CD14-positive monocyte (primary cell): ENCODE measurements at regions not wholly inside any gene's neighbourhood (a gene's known extent, or its start where the extent isn't known, plus 50 kb on each side); places are given as distances from the start of the nearest gene placed in this dataset.

Source experiments
- DNase-seq, 3 donors: peaks; one replicate each; pipeline ENCODE4 v3.0.0-alpha.2; 2011 to 2022
- H2AFZ ChIP-seq: 2 replicates; pipeline ENCODE4 v1.6.0; 2012; ENCODE audit warnings: mild to moderate bottlenecking, low read depth, low read length, inconsistent platforms; ENCODE audit not compliant: insufficient read depth, poor library complexity, severe bottlenecking
- H3K27ac ChIP-seq, 2 donors: 1 replicate in 1 of 2; 2 replicates in 1 of 2; pipeline ENCODE4 v1.5.1; 2012 to 2013; ENCODE audit warnings: low read length in 2 of 2, control low read depth in 1 of 2, inconsistent platforms in 1 of 2, low read depth in 1 of 2, mild to moderate bottlenecking in 1 of 2
- H3K27me3 ChIP-seq, 2 donors: one replicate each; pipeline versions ENCODE4 v1.6.0 to v1.6.1; 2011 to 2013; ENCODE audit warnings: low read length in 2 of 2; ENCODE audit not compliant: control insufficient read depth in 2 of 2, insufficient read depth in 2 of 2
- H3K36me3 ChIP-seq, 2 donors: replicated peaks in 1 of 2; 1 replicate in 1 of 2; 2 replicates in 1 of 2; pipeline versions ENCODE4 v1.5.1 to v1.6.1; 2012 to 2013; ENCODE audit warnings: low read length in 2 of 2, control low read depth in 1 of 2, inconsistent platforms in 1 of 2, mild to moderate bottlenecking in 1 of 2; ENCODE audit not compliant: insufficient read depth in 2 of 2, control insufficient read depth in 1 of 2
- H3K4me1 ChIP-seq, 2 donors: 1 replicate in 1 of 2; 2 replicates in 1 of 2; pipeline versions ENCODE4 v1.5.1 to v1.6.1; 2012 to 2013; ENCODE audit warnings: low read length in 2 of 2, control low read depth in 1 of 2, inconsistent platforms in 1 of 2, mild to moderate bottlenecking in 1 of 2, moderate library complexity in 1 of 2; ENCODE audit not compliant: insufficient read depth in 2 of 2, control insufficient read depth in 1 of 2
- H3K4me2 ChIP-seq: replicated peaks from 2 replicates; pipeline ENCODE3; 2012; ENCODE audit warnings: low read length, moderate library complexity, mild to moderate bottlenecking; ENCODE audit not compliant: poor library complexity, severe bottlenecking; ENCODE audit errors: extremely low read depth
- H3K4me3 ChIP-seq, 3 experiments: fragments of 200-600 bp in 1 of 3; sonication (generic) in 1 of 3; replicated peaks in 1 of 3; 1 replicate in 2 of 3; 2 replicates in 1 of 3; pipeline ENCODE4 v1.5.1; 2011 to 2013; ENCODE audit warnings: low read length in 3 of 3, mild to moderate bottlenecking in 3 of 3, control low read depth in 2 of 3, low read depth in 2 of 3, inconsistent platforms in 1 of 3, moderate library complexity in 1 of 3
- H3K79me2 ChIP-seq: 2 replicates; pipeline ENCODE4 v1.6.0; 2012; ENCODE audit warnings: mild to moderate bottlenecking, control low read depth, inconsistent platforms, low read length, moderate library complexity; ENCODE audit not compliant: insufficient read depth
- H3K9ac ChIP-seq: 2 replicates; pipeline ENCODE4 v1.6.0; 2017; ENCODE audit warnings: low read length, mild to moderate bottlenecking; ENCODE audit not compliant: insufficient read depth, poor library complexity, severe bottlenecking
- H3K9me3 ChIP-seq, 2 donors: replicated peaks in 1 of 2; 1 replicate in 1 of 2; 2 replicates in 1 of 2; pipeline versions ENCODE4 v1.5.1 to v1.6.1; 2012 to 2013; ENCODE audit warnings: low read length in 2 of 2, control low read depth in 1 of 2; ENCODE audit not compliant: control insufficient read depth in 1 of 2, insufficient read depth in 1 of 2
- H4K20me1 ChIP-seq: 2 replicates; pipeline ENCODE4 v1.6.0; 2012; ENCODE audit warnings: mild to moderate bottlenecking, low read length, control low read depth, moderate library complexity; ENCODE audit not compliant: insufficient read depth
- H3K27ac Mint-ChIP-seq, 7 donors: one replicate each; pipeline ENCODE4 v1.8.0; 2020; ENCODE audit warnings: mild to moderate bottlenecking in 7 of 7, mixed read lengths in 7 of 7, moderate library complexity in 6 of 7, inconsistent platforms in 2 of 7
- H3K27me3 Mint-ChIP-seq, 3 donors: one replicate each; pipeline ENCODE4 v1.8.0; 2021 to 2022; ENCODE audit warnings: low read depth in 3 of 3, mild to moderate bottlenecking in 3 of 3, mixed read lengths in 3 of 3, moderate library complexity in 3 of 3, inconsistent platforms in 1 of 3
- H3K36me3 Mint-ChIP-seq, 2 donors: one replicate each; pipeline ENCODE4 v1.8.0; 2020; ENCODE audit warnings: mixed read lengths in 2 of 2, inconsistent platforms in 1 of 2, mild to moderate bottlenecking in 1 of 2
- H3K4me1 Mint-ChIP-seq: one replicate; pipeline ENCODE4 v1.8.0; 2020; ENCODE audit warnings: mild to moderate bottlenecking, mixed read lengths
- H3K4me3 Mint-ChIP-seq, 2 donors: one replicate each; pipeline ENCODE4 v1.8.0; 2020; ENCODE audit warnings: mild to moderate bottlenecking in 2 of 2, mixed read lengths in 2 of 2, moderate library complexity in 1 of 2
- H3K9me3 Mint-ChIP-seq, 7 donors: one replicate each; pipeline ENCODE4 v1.8.0; 2020 to 2022; ENCODE audit warnings: mixed read lengths in 7 of 7, mild to moderate bottlenecking in 6 of 7, moderate library complexity in 6 of 7, inconsistent platforms in 2 of 7
- WGBS: methylation state at CpG from one replicate; pipeline ENCODE4 v1.1.5; 2013; ENCODE audit warnings: missing lambda C conversion rate; ENCODE audit not compliant: insufficient coverage; 5-methylcytosine and 5-hydroxymethylcytosine counted together
- intact Hi-C, 2 donors: fragments of 100-400 bp; cut with micrococcal nuclease; formaldehyde crosslinking; loops; one replicate each; pipeline versions ENCODE4 v1.15.0 to v1.15.1; 2023
- TF ChIP-seq, protein P1 (sequence below): fragments of 200-600 bp; IDR thresholded peaks from one replicate; pipeline ENCODE4 v1.8.0; 2022; ENCODE audit warnings: antibody characterized with exemption, mild to moderate bottlenecking

DNA sequence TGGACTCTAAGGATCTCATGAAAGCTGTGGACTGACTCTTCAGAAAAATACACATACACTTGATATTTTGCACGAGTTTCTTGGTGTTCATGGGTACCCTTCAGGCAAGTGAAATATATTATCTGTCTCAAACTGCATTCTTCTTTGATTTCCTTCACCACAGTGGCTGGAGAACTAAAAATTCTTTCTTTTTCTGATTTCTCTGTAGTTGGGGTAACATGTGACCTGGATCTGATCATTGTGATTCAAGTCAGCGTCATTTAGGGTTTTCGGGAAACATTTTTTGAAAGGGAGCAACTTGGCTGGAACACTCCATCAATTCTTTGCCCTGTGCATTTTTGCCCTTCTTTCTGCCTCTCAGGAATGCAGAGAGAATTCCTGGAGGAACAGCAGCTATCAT is 205.8 kb downstream of the OR2B2 start:
- TF ChIP-seq, protein P1, sequence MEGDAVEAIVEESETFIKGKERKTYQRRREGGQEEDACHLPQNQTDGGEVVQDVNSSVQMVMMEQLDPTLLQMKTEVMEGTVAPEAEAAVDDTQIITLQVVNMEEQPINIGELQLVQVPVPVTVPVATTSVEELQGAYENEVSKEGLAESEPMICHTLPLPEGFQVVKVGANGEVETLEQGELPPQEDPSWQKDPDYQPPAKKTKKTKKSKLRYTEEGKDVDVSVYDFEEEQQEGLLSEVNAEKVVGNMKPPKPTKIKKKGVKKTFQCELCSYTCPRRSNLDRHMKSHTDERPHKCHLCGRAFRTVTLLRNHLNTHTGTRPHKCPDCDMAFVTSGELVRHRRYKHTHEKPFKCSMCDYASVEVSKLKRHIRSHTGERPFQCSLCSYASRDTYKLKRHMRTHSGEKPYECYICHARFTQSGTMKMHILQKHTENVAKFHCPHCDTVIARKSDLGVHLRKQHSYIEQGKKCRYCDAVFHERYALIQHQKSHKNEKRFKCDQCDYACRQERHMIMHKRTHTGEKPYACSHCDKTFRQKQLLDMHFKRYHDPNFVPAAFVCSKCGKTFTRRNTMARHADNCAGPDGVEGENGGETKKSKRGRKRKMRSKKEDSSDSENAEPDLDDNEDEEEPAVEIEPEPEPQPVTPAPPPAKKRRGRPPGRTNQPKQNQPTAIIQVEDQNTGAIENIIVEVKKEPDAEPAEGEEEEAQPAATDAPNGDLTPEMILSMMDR = no peak
- no peaks in the 10 kb centered on the region for H3K4me1 Mint-ChIP-seq
- no peak overlapping the region for H3K4me2 ChIP-seq
- intact Hi-C loops = no loop called here
- H3K27ac Mint-ChIP-seq = no peak overlapping the region
- no peak overlapping the region for H3K4me3 ChIP-seq
- no peaks in the 10 kb centered on the region for H3K36me3 Mint-ChIP-seq
- no peak overlapping the region for H3K9ac ChIP-seq
- H4K20me1 ChIP-seq = no peaks in the 10 kb centered on the region
- H3K9me3 Mint-ChIP-seq = no peaks in the 10 kb centered on the region
- H2AFZ ChIP-seq = no peak overlapping the region
- H3K27me3 ChIP-seq = no peaks in the 10 kb centered on the region
- H3K27me3 Mint-ChIP-seq = peaks cover 0 to 2% (median 0%) of the 10 kb centered on the region in 3 donors
- H3K9me3 ChIP-seq = no peaks in the 10 kb centered on the region
- H3K36me3 ChIP-seq = no peaks in the 10 kb centered on the region
- no peak for DNase-seq
- H3K27ac ChIP-seq = no peak overlapping the region
- H3K4me3 Mint-ChIP-seq = no peak overlapping the region
- WGBS = 100% methylated on average over 1 of the region's 3 CpGs
- no peaks in the 10 kb centered on the region for H3K79me2 ChIP-seq
- no peaks in the 10 kb centered on the region for H3K4me1 ChIP-seq

DNA sequence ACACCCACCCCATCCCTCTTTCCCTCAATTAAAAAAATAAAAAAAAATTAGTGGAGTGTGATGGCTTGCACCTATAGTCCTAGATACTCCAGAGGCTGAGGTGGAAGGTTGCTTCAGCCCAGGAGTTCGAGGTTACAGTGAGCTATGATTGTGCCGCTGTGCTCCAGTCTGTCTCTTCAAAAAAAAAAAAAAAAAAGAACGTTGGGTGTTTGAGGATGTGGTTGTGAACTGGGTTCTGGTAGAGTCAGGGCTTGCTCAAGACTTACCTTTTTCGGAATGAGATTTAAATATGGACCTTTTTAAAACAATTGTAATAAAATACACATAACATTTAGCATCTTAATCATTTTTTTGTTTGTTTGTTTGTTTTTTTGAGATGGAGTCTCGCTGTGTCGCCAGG is 211.9 kb downstream of the OR2B2 start:
- Mint-ChIP-seq H3K9me3 (no peaks in the 10 kb centered on the region), H3K4me3 (no peak overlapping the region), H3K27me3 (peaks cover 0 to 2% (median 0%) of the 10 kb centered on the region in 3 donors), H3K27ac (no peak overlapping the region), H3K4me1 (no peaks in the 10 kb centered on the region), H3K36me3 (no peaks in the 10 kb centered on the region)
- Histone ChIP-seq H2AFZ (no peak overlapping the region), H4K20me1 (no peaks in the 10 kb centered on the region), H3K4me1 (no peaks in the 10 kb centered on the region), H3K36me3 (no peaks in the 10 kb centered on the region), H3K27me3 (no peaks in the 10 kb centered on the region), H3K9me3 (no peaks in the 10 kb centered on the region), H3K9ac (no peak overlapping the region), H3K4me2 (no peak overlapping the region), H3K27ac (no peak overlapping the region), H3K4me3 (no peak overlapping the region), H3K79me2 (no peaks in the 10 kb centered on the region)
- 83% methylated on average over 3 of the region's 6 CpGs for WGBS
- intact Hi-C loops = no loop called here
- DNase-seq = no peak
- TF ChIP-seq, protein P1 = no peak
